Neuron (in vitro differentiated cells): ENCODE measurements at regions not wholly inside any gene's neighbourhood (a gene's known extent, or its start where the extent isn't known, plus 50 kb on each side); places are given as distances from the start of the nearest gene placed in this dataset.

Experiments used
- H2AFZ ChIP-seq: one replicate; pipeline ENCODE4 v1.6.1; 2013; ENCODE audit warnings: low read depth, mild to moderate bottlenecking, inconsistent platforms, low read length, moderate library complexity
- H3K27me3 ChIP-seq: one replicate; pipeline ENCODE4 v1.6.1; 2013; ENCODE audit warnings: low read length; ENCODE audit not compliant: insufficient read depth
- H3K36me3 ChIP-seq: one replicate; pipeline ENCODE4 v1.6.1; 2013; ENCODE audit warnings: low read length; ENCODE audit not compliant: insufficient read depth
- H3K4me1 ChIP-seq: one replicate; pipeline ENCODE4 v1.6.1; 2013; ENCODE audit warnings: low read length; ENCODE audit not compliant: insufficient read depth
- H3K4me3 ChIP-seq: 2 replicates; pipeline ENCODE4 v1.5.1; 2013; ENCODE audit warnings: mild to moderate bottlenecking, low read length, moderate library complexity
- H3K9me3 ChIP-seq: one replicate; pipeline ENCODE4 v1.6.1; 2013; ENCODE audit warnings: low read length

- no peaks in the 10 kb centered on the region for H3K4me1 ChIP-seq
- no peaks in the 10 kb centered on the region for H3K9me3 ChIP-seq
- H3K4me3 ChIP-seq = no peak overlapping the region
- no peak overlapping the region for H2AFZ ChIP-seq
- H3K36me3 ChIP-seq = no peaks in the 10 kb centered on the region
- H3K27me3 ChIP-seq = no peaks in the 10 kb centered on the region
These were observed 127.2 kb upstream of the TMEM132D start for GRCh38 chr12:130031041-130031440.

GRCh38 chr12:130031571-130032189 lies 127.9 kb upstream of the TMEM132D start:
- Histone ChIP-seq H3K36me3 (no peaks in the 10 kb centered on the region), H3K4me3 (no peak overlapping the region), H3K27me3 (no peaks in the 10 kb centered on the region), H2AFZ (no peak overlapping the region), H3K9me3 (no peaks in the 10 kb centered on the region), H3K4me1 (no peaks in the 10 kb centered on the region)

GRCh38 chr12:130041983-130042812 lies 120.1 kb upstream of the FZD10 start:
- H3K27me3 ChIP-seq = peaks cover 17% of the 10 kb centered on the region
- H2AFZ ChIP-seq = no peak overlapping the region
- H3K4me3 ChIP-seq = no peak overlapping the region
- no peaks in the 10 kb centered on the region for H3K36me3 ChIP-seq
- peaks cover 15% of the 10 kb centered on the region for H3K4me1 ChIP-seq
- H3K9me3 ChIP-seq = no peaks in the 10 kb centered on the region

DNA sequence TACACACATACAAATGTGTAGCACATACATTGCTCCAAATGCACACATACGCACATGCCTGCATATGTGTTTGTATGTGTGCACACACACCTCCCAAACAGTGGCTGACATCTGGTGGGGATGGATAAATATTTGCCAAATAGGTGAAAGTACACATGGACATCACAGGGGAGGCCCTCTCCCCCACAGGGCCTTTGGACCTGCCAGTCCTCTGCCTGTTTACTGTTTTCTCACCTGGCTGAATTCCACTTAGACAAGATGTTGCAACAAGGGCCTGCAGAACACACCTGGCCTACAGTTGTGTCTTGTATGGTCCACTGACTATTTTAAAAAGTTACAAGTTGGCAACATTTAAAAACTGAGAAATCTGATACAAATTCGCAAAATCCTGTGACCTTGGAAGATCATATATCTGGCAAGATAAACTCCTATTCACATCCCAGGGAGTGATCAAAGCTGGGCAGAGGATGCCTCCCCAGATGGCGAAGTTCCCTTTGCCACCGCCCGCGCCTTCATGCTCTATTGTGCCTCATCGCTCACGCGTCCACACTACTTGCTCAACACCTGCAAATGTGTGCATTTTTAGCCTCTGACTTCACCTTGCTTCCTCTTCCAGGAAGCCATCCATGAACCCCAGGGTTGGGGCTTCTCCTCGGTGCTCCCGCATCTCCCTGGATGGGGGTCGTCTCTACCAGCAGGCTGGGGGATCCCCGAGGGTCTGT lies 118.4 kb upstream of the FZD10 start:
- no peaks in the 10 kb centered on the region for H3K36me3 ChIP-seq
- H3K27me3 ChIP-seq = peaks cover 17% of the 10 kb centered on the region
- peaks cover 15% of the 10 kb centered on the region for H3K4me1 ChIP-seq

GRCh38 chr12:130044991-130045621 lies 117.2 kb upstream of the FZD10 start:
- Histone ChIP-seq H3K36me3 (no peaks in the 10 kb centered on the region), H3K9me3 (no peaks in the 10 kb centered on the region), H2AFZ (peak overlapping the region; percentile 39), H3K4me3 (no peak overlapping the region), H3K27me3 (peaks cover 17% of the 10 kb centered on the region), H3K4me1 (peaks cover 15% of the 10 kb centered on the region)

More for the DNA sequence above, 118.4 kb upstream of the FZD10 start:
- H3K4me3 ChIP-seq = no peak overlapping the region
- no peak overlapping the region for H2AFZ ChIP-seq
- no peaks in the 10 kb centered on the region for H3K9me3 ChIP-seq

DNA sequence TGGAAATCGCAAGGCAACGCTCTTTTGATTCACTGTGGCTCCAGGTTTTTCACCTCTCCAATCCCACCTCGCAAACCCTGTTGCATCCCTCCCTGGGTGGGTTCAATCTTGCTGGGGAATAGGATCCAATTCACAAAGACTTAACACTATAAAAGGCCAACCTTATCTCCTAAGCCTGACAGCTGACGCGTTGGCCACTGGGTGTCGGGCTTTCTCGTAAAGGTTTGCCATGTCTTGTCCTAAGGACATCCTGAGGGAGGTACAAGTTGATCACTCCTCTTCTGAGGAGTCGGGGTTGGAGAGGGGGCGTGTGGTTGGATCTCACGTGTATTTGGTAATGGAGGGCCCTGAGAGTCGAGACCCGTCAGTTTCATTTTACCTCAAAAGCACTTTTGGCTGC lies 112.6 kb upstream of the FZD10 start:
- H3K9me3 ChIP-seq = no peaks in the 10 kb centered on the region
- H3K4me3 ChIP-seq = no peak overlapping the region
- H3K36me3 ChIP-seq = no peaks in the 10 kb centered on the region
- H3K27me3 ChIP-seq = peaks cover 14% of the 10 kb centered on the region
- H3K4me1 ChIP-seq = peaks cover 10% of the 10 kb centered on the region
- H2AFZ ChIP-seq = no peak overlapping the region

DNA sequence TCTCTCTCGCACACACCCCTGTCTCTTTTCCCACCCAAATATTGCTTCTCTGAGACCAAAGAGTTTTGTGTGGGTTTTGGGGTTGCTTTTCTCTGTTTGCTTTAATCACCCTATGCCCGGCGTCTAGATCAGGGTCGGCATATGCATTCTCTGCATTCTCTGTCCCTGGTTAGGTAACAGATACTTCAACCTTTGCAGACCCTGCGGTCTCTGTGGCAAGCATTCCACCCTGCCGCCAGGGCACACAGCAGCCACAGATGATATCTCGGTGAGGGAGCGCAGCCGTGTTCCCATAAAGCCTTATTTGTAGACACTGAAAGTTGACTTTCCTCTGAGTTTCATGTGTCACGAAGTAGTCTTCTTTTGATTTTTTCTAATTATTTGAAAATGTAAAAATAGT lies 110.4 kb upstream of the FZD10 start:
- Histone ChIP-seq H3K27me3 (peaks cover 4% of the 10 kb centered on the region), H3K36me3 (no peaks in the 10 kb centered on the region), H3K9me3 (no peaks in the 10 kb centered on the region), H3K4me3 (no peak overlapping the region), H3K4me1 (no peaks in the 10 kb centered on the region), H2AFZ (no peak overlapping the region)

DNA sequence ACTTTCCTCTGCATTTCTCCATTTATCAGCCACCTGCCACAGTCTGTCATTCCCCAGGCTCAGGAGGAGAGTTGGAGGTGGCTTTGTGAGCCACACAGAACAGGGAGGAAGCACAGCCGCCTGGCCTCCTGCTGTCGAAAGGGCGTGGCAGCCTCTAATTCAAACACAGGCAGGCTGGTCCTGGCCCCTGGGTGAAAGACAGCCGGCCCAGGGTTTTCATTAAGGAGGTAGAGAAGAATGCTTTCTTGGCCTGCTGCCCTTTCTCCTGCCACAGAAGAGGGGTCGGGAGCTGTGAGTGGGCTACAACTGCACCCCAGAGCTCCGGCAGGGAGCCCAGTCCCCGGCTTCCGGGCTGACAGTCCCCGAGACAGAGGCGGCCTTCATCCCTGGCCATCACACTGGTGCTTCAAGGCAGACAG lies 108.6 kb upstream of the FZD10 start:
- Histone ChIP-seq H3K36me3 (no peaks in the 10 kb centered on the region), H3K9me3 (no peaks in the 10 kb centered on the region), H3K4me3 (no peak overlapping the region), H3K4me1 (no peaks in the 10 kb centered on the region), H2AFZ (no peak overlapping the region), H3K27me3 (peaks cover 4% of the 10 kb centered on the region)

- no peaks in the 10 kb centered on the region for H3K36me3 ChIP-seq
- no peaks in the 10 kb centered on the region for H3K4me1 ChIP-seq
- no peak overlapping the region for H3K4me3 ChIP-seq
- H3K9me3 ChIP-seq = no peaks in the 10 kb centered on the region
- peaks cover 4% of the 10 kb centered on the region for H3K27me3 ChIP-seq
- H2AFZ ChIP-seq = no peak overlapping the region
These were observed 107.5 kb upstream of the FZD10 start for GRCh38 chr12:130054803-130055202.

- H3K9me3 ChIP-seq = no peaks in the 10 kb centered on the region
These were observed 103.3 kb upstream of the FZD10 start for GRCh38 chr12:130058926-130059472.

DNA sequence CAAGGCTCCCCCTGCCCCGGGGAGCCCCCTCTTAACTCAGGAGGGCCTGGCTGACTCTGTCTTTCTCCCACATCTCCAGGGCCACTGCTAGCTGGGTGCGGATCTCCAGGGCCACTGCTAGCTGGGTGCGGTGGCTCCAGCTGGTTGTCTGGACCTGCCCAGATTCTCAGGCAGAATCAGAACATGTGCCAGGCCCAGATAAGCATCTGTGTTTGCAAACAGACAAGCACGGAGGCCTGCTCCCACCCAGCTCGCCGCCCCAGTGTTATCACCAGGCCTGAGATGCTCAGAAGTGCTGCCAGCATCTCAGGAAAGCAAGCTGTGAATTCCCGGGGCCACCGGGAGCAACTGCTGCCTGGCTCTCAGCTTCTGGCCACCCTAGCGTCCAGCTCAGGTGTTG lies 98.4 kb upstream of the FZD10 start:
- H3K4me1 ChIP-seq = no peaks in the 10 kb centered on the region
- H3K36me3 ChIP-seq = no peaks in the 10 kb centered on the region
- no peak overlapping the region for H2AFZ ChIP-seq
- H3K9me3 ChIP-seq = no peaks in the 10 kb centered on the region
- H3K4me3 ChIP-seq = no peak overlapping the region
- H3K27me3 ChIP-seq = no peaks in the 10 kb centered on the region

More at GRCh38 chr12:130058926-130059472, 103.3 kb upstream of the FZD10 start:
- no peaks in the 10 kb centered on the region for H3K4me1 ChIP-seq
- H3K36me3 ChIP-seq = no peaks in the 10 kb centered on the region
- no peak overlapping the region for H2AFZ ChIP-seq
- no peaks in the 10 kb centered on the region for H3K27me3 ChIP-seq
- no peak overlapping the region for H3K4me3 ChIP-seq

GRCh38 chr12:130064999-130065398 lies 97.3 kb upstream of the FZD10 start:
- no peaks in the 10 kb centered on the region for H3K36me3 ChIP-seq
- no peak overlapping the region for H3K4me3 ChIP-seq
- H3K27me3 ChIP-seq = no peaks in the 10 kb centered on the region
- no peaks in the 10 kb centered on the region for H3K4me1 ChIP-seq
- H3K9me3 ChIP-seq = no peaks in the 10 kb centered on the region
- H2AFZ ChIP-seq = no peak overlapping the region
